GM08714 (cell line): ENCODE measurements at regions not wholly inside any gene's neighbourhood (a gene's known extent, or its start where the extent isn't known, plus 50 kb on each side); places are given as distances from the start of the nearest gene placed in this dataset.

Source experiments
- H3K4me3 ChIP-seq: fragments of 200-500 bp; sonication (Bioruptor generic); 2 replicates; pipeline ENCODE4 v1.5.1; 2014; ENCODE audit warnings: mild to moderate bottlenecking, low read length, inconsistent platforms
- ZNF274 ChIP-seq: IDR thresholded peaks from 2 replicates; pipeline ENCODE4 v1.6.1; 2012; ENCODE audit warnings: mild to moderate bottlenecking, low read depth, low read length

- TF ChIP-seq ZNF274: no peak
Observed at GRCh38 chrX:15952212-15952611, 97.6 kb upstream of the AP1S2 start.

GRCh38 chrX:15948318-15948660 lies 93.7 kb upstream of the AP1S2 start:
- H3K4me3 ChIP-seq: no peak overlapping the region
- no peak for TF ChIP-seq ZNF274

More at GRCh38 chrX:15952212-15952611, 97.6 kb upstream of the AP1S2 start:
- no peak overlapping the region for H3K4me3 ChIP-seq

DNA sequence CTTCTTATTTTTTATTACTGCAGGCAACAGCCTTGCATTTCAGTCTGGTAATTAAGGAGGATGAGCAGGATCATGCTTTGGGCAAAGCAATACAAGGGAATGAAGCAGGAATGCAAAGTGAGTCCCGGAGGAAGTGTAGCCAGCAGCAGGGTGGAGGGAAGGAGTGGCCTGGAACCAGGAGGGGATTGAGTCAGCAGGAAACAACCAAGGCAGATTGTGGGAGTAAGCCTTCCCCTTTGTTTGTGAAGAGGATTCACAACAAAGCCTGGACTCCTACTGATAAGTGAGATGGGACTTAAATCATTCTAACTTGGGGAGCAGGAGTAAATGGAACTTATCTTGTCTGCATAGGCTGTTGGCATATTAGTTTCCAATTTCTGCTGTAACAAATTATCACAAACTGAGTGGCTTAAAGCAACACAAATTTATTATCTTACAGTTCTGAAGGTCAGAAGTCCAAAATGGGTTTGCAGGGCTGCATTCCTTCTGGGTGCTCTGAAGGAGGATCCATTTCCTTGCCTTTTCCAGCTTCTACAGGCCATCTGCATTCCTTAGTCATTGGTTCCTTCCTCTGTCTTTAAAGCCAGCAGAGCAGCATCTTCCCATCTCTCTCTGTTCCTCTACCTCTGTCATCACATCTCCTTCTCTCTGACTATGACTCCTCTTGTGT lies 93.2 kb upstream of the AP1S2 start:
- TF ChIP-seq ZNF274: no peak
- H3K4me3 ChIP-seq: no peak overlapping the region

DNA sequence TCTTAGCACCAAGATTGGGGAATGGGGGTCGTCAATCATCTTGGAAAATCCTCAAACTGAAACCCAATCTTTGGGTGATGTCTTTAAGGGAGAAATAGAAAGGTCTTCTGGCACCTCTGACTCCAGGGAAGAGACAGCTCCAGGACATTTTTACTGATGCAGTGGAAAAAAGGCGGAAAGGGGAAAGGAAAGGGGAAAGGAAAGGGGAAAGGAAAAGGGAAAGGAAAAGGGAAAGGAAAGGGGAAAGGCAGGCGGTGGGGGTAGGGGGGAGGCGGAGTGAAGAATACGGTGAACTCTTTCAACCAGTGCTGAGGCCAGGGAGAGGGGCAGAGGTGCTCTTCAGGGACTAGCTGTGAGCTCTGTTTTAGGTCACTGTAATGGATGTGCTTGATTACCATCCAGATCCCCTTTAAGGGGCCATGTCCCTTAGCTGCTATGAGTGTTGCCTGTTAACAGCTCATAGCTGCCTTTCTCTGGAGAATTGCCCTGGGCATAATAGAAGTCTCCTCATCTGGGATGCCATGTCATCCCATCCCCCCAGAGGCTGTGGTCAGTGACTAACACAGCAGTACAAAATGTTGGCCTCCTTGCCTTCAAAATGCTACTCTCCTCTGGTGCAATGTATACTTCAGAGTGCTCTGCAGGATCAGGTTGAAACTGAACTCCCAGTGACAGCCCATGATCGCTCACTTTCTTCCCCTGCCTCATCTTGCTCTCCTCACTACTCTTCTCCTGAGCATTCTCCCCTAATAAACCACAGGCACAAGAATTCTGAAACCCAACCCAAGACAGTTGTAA lies 92.4 kb upstream of the AP1S2 start:
- TF ChIP-seq ZNF274: no peak
- no peak overlapping the region for H3K4me3 ChIP-seq

- no peak overlapping the region for H3K4me3 ChIP-seq
- no peak for TF ChIP-seq ZNF274
Observed at GRCh38 chrX:15943391-15943790, 88.8 kb upstream of the AP1S2 start.

DNA sequence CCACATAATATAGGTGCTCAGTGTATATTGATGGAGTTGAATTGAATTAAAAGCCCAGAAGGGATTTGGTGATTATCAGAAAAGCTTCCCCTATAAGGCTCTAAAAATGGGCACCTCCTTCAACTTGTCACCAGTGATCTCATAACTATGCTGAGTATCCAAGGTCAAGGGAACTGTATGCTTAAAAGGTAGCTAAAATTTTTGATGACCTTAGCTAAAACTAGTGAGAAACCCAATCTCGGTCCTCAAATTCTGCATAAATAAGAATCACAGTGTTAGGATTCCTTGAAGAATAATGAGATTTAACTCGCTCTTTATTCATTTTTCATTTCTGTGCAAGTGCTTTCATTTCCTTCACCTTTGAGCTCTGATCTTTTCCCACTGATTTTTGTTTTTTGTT lies 87.7 kb upstream of the AP1S2 start:
- no peak overlapping the region for H3K4me3 ChIP-seq
- no peak for TF ChIP-seq ZNF274

- H3K4me3 ChIP-seq: no peak overlapping the region
- TF ChIP-seq ZNF274: no peak
Observed at GRCh38 chrX:15939737-15940136, 85.1 kb upstream of the AP1S2 start.

DNA sequence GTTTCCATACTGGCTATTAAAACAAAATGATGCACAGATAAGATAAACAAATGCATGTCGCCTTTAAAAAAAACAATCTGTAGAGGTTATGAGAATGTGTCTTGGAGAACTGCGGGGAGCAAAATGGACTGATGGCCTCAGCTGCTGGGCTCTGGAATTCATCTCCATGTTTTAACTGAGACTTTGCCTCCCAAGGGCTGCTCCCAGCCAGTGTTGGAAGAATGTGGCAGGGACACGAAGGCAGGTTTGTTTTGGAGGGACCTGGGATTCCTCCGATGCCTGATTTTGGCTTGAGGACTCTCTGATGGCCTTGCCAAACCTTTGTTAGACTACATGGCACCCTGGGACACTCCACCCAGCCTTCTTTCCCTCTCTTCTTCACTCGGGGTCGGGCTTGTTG lies 83.5 kb upstream of the AP1S2 start:
- TF ChIP-seq ZNF274: no peak
- no peak overlapping the region for H3K4me3 ChIP-seq

DNA sequence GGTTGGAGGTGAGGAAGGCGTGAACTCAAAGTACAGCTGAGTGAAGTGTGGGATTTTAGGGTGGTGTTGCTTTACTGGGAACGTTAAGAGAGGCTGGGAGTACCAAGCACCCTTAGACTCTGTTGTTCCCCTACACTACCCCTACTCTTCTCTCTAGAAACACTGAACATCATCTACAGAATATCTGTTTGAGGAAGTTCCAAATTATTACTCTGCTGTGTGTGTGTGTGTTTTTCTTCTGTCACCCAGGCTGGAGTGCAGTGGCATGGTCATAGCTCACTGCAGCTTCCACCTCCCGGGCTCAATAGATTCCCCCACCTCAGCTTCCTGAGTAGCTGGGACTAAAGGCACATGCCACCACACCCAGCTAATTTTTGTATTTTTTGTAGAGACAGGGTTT lies 76.7 kb upstream of the AP1S2 start:
- no peak for TF ChIP-seq ZNF274
- no peak overlapping the region for H3K4me3 ChIP-seq

DNA sequence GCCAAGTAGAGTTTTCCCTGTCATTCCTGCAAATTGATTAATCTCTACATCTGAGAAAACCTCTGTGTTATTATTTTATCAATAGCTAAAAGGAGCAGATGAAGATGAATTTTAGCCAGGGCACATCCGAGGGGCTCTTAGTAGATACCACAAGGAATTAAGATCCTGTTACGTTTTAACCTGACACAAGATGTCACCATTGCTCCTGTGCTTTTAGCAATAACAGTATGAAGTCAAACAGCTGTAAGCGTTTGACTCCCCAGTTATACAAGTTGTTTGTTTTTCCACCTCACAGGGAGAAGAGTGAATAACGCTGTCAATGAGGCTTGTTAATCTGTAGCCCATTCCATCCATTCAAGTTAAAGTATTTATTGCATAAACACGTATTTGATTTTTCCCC lies 76.0 kb upstream of the AP1S2 start:
- H3K4me3 ChIP-seq: no peak overlapping the region
- no peak for TF ChIP-seq ZNF274

GRCh38 chrX:15929194-15929593 lies 74.6 kb upstream of the AP1S2 start:
- no peak overlapping the region for H3K4me3 ChIP-seq

GRCh38 chrX:15926622-15927021 lies 72.0 kb upstream of the AP1S2 start:
- no peak overlapping the region for H3K4me3 ChIP-seq
- no peak for TF ChIP-seq ZNF274

More at GRCh38 chrX:15929194-15929593, 74.6 kb upstream of the AP1S2 start:
- no peak for TF ChIP-seq ZNF274

GRCh38 chrX:15918003-15918402 lies 63.4 kb upstream of the AP1S2 start:
- TF ChIP-seq ZNF274: no peak

DNA sequence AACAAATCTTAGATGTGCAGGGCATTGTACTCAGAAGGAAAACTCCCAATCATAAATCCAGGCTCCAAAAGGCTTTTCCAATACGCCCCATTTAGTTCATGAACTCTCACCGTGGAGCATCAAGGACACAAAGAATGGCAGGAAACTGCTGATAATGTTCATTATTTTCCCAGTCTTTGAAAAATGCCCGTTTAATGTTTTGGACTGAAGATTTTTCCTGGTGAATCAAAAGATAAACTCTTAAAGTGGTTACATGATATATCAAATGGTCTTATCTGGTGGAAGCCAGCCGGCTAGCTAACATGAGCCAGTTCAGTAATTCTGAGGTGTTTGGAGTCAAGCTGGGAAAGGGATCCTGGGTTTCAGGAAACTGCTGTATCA lies 62.1 kb upstream of the AP1S2 start:
- H3K4me3 ChIP-seq: no peak overlapping the region
- no peak for TF ChIP-seq ZNF274

More at GRCh38 chrX:15918003-15918402, 63.4 kb upstream of the AP1S2 start:
- no peak overlapping the region for H3K4me3 ChIP-seq

GRCh38 chrX:15915959-15916703 lies 61.5 kb upstream of the AP1S2 start:
- TF ChIP-seq ZNF274: no peak
- no peak overlapping the region for H3K4me3 ChIP-seq

GRCh38 chrX:15914486-15914885 lies 59.9 kb upstream of the AP1S2 start:
- no peak for TF ChIP-seq ZNF274

More at GRCh38 chrX:15914486-15914885, 59.9 kb upstream of the AP1S2 start:
- no peak overlapping the region for H3K4me3 ChIP-seq
